HUES64 (cell line): ENCODE measurements at regions not wholly inside any gene's neighbourhood (a gene's known extent, or its start where the extent isn't known, plus 50 kb on each side); places are given as distances from the start of the nearest gene placed in this dataset.

Experiments used
- H3K27ac ChIP-seq: 2 replicates; pipeline ENCODE4 v1.7.0; 2013; ENCODE audit warnings: low read depth, low read length, inconsistent platforms
- H3K27me3 ChIP-seq: 2 replicates; pipeline ENCODE4 v1.6.1; 2013; ENCODE audit warnings: mild to moderate bottlenecking, low read length; ENCODE audit not compliant: insufficient read depth
- H3K36me3 ChIP-seq: 2 replicates; pipeline ENCODE4 v1.6.1; 2013; ENCODE audit warnings: mild to moderate bottlenecking, low read length; ENCODE audit not compliant: insufficient read depth
- H3K4me1 ChIP-seq: 2 replicates; pipeline ENCODE4 v1.6.1; 2013; ENCODE audit warnings: mild to moderate bottlenecking, low read length, moderate library complexity; ENCODE audit not compliant: insufficient read depth
- H3K4me3 ChIP-seq: 2 replicates; pipeline ENCODE4 v1.5.1; 2013; ENCODE audit warnings: mild to moderate bottlenecking, low read length, moderate library complexity
- H3K9ac ChIP-seq: 2 replicates; pipeline ENCODE4 v1.6.1; 2013; ENCODE audit warnings: mild to moderate bottlenecking, low read depth, low read length
- H3K9me3 ChIP-seq: 2 replicates; pipeline ENCODE4 v1.6.1; 2013; ENCODE audit warnings: low read depth, low read length; ENCODE audit not compliant: insufficient read depth
- WGBS: fragments of 150-250, 120-280 bp; methylation state at CpG from one replicate; pipeline ENCODE4 v1.1.7; 2013; ENCODE audit warnings: missing lambda C conversion rate; 5-methylcytosine and 5-hydroxymethylcytosine counted together

- Histone ChIP-seq H3K4me1 (peaks cover 3% of the 10 kb centered on the region; the same call in 1 of the 2 replicates), H3K27ac (no peak overlapping the region), H3K36me3 (no peaks in the 10 kb centered on the region), H3K4me3 (no peak overlapping the region), H3K9me3 (no peaks in the 10 kb centered on the region), H3K9ac (no peak overlapping the region), H3K27me3 (no peaks in the 10 kb centered on the region)
- WGBS: 84% methylated on average over 2 of the region's 2 CpGs
Measured at GRCh38 chr10:4012848-4013247, 227.8 kb upstream of the KLF6 start.

- H3K4me3 ChIP-seq: no peak overlapping the region
- peak overlapping the region; percentile 33; the same call in 1 of the 2 replicates for H3K27ac ChIP-seq
- H3K27me3 ChIP-seq: no peaks in the 10 kb centered on the region
- H3K4me1 ChIP-seq: peaks cover 3% of the 10 kb centered on the region; the same call in 1 of the 2 replicates
- WGBS: 51% methylated on average over 4 of the region's 4 CpGs
- H3K9me3 ChIP-seq: no peaks in the 10 kb centered on the region
- H3K9ac ChIP-seq: no peak overlapping the region
- no peaks in the 10 kb centered on the region for H3K36me3 ChIP-seq
Measured at GRCh38 chr10:4011136-4011812, 226.3 kb upstream of the KLF6 start.

GRCh38 chr10:4008676-4009382 lies 223.8 kb upstream of the KLF6 start:
- Histone ChIP-seq H3K9me3 (no peaks in the 10 kb centered on the region), H3K4me3 (no peak overlapping the region), H3K9ac (no peak overlapping the region), H3K36me3 (no peaks in the 10 kb centered on the region), H3K27me3 (no peaks in the 10 kb centered on the region), H3K27ac (no peak overlapping the region), H3K4me1 (peaks cover 3% of the 10 kb centered on the region; the same call in 1 of the 2 replicates)
- WGBS: 88% methylated on average over 6 of the region's 7 CpGs

GRCh38 chr10:4007771-4008170 lies 222.8 kb upstream of the KLF6 start:
- Histone ChIP-seq H3K27ac (no peak overlapping the region), H3K9ac (no peak overlapping the region), H3K9me3 (no peaks in the 10 kb centered on the region), H3K4me3 (no peak overlapping the region), H3K27me3 (no peaks in the 10 kb centered on the region), H3K36me3 (no peaks in the 10 kb centered on the region), H3K4me1 (peaks cover 3% of the 10 kb centered on the region; the same call in 1 of the 2 replicates)
- 63% methylated on average over 4 of the region's 4 CpGs for WGBS

GRCh38 chr10:4006858-4007257 lies 221.8 kb upstream of the KLF6 start:
- WGBS: 97% methylated on average over 7 of the region's 7 CpGs
- Histone ChIP-seq H3K4me3 (no peak overlapping the region), H3K27ac (no peak overlapping the region)

GRCh38 chr10:4006051-4006450 lies 221.0 kb upstream of the KLF6 start:
- Histone ChIP-seq H3K4me1 (peaks cover 3% of the 10 kb centered on the region; the same call in 1 of the 2 replicates), H3K36me3 (no peaks in the 10 kb centered on the region), H3K27me3 (no peaks in the 10 kb centered on the region), H3K9ac (no peak overlapping the region), H3K27ac (no peak overlapping the region), H3K9me3 (no peaks in the 10 kb centered on the region), H3K4me3 (no peak overlapping the region)
- 95% methylated on average over 8 of the region's 8 CpGs for WGBS

More at GRCh38 chr10:4006858-4007257, 221.8 kb upstream of the KLF6 start:
- peaks cover 3% of the 10 kb centered on the region; the same call in 1 of the 2 replicates for H3K4me1 ChIP-seq
- H3K27me3 ChIP-seq: no peaks in the 10 kb centered on the region
- no peaks in the 10 kb centered on the region for H3K36me3 ChIP-seq
- no peaks in the 10 kb centered on the region for H3K9me3 ChIP-seq
- H3K9ac ChIP-seq: no peak overlapping the region

- H3K36me3 ChIP-seq: no peaks in the 10 kb centered on the region
- WGBS: 92% methylated on average over 8 of the region's 8 CpGs
- no peak overlapping the region for H3K27ac ChIP-seq
- no peaks in the 10 kb centered on the region for H3K4me1 ChIP-seq
- no peak overlapping the region for H3K4me3 ChIP-seq
- no peaks in the 10 kb centered on the region for H3K27me3 ChIP-seq
- H3K9me3 ChIP-seq: no peaks in the 10 kb centered on the region; the same call in 1 of the 2 replicates
- no peak overlapping the region for H3K9ac ChIP-seq
Measured at GRCh38 chr10:4004990-4005389, 220.0 kb upstream of the KLF6 start.

GRCh38 chr10:4004144-4004543 lies 219.1 kb upstream of the KLF6 start:
- Histone ChIP-seq H3K4me3 (no peak overlapping the region), H3K9ac (no peak overlapping the region), H3K27ac (no peak overlapping the region), H3K36me3 (no peaks in the 10 kb centered on the region), H3K27me3 (no peaks in the 10 kb centered on the region), H3K9me3 (no peaks in the 10 kb centered on the region; the same call in 1 of the 2 replicates), H3K4me1 (no peaks in the 10 kb centered on the region)
- WGBS: 67% methylated on average over 5 of the region's 5 CpGs

- WGBS: 95% methylated on average over 7 of the region's 7 CpGs
- Histone ChIP-seq H3K9ac (no peak overlapping the region), H3K27ac (no peak overlapping the region)
Measured at GRCh38 chr10:4003348-4003973, 218.5 kb upstream of the KLF6 start.

GRCh38 chr10:4001811-4002210 lies 216.8 kb upstream of the KLF6 start:
- H3K36me3 ChIP-seq: no peaks in the 10 kb centered on the region
- no peak overlapping the region for H3K9ac ChIP-seq
- H3K9me3 ChIP-seq: no peaks in the 10 kb centered on the region; the same call in 1 of the 2 replicates
- 93% methylated on average over 2 of the region's 2 CpGs for WGBS
- no peaks in the 10 kb centered on the region for H3K27me3 ChIP-seq
- no peaks in the 10 kb centered on the region for H3K4me1 ChIP-seq
- H3K27ac ChIP-seq: no peak overlapping the region
- no peak overlapping the region for H3K4me3 ChIP-seq

More at GRCh38 chr10:4003348-4003973, 218.5 kb upstream of the KLF6 start:
- no peaks in the 10 kb centered on the region for H3K27me3 ChIP-seq
- no peaks in the 10 kb centered on the region for H3K4me1 ChIP-seq
- H3K4me3 ChIP-seq: no peak overlapping the region
- H3K9me3 ChIP-seq: no peaks in the 10 kb centered on the region; the same call in 1 of the 2 replicates
- H3K36me3 ChIP-seq: no peaks in the 10 kb centered on the region

- H3K9ac ChIP-seq: no peak overlapping the region
- H3K9me3 ChIP-seq: no peaks in the 10 kb centered on the region; the same call in 1 of the 2 replicates
- no peak overlapping the region for H3K27ac ChIP-seq
- no peaks in the 10 kb centered on the region for H3K36me3 ChIP-seq
- H3K4me3 ChIP-seq: no peak overlapping the region
- no peaks in the 10 kb centered on the region for H3K27me3 ChIP-seq
- 86% methylated on average over 1 of the region's 2 CpGs for WGBS
- H3K4me1 ChIP-seq: no peaks in the 10 kb centered on the region
Measured at GRCh38 chr10:3999642-4000041, 214.6 kb upstream of the KLF6 start.
